ENCODE measurements at regions not wholly inside any gene's neighbourhood (a gene's known extent, or its start where the extent isn't known, plus 50 kb on each side); places are given as distances from the start of the nearest gene placed in this dataset.

DNA sequence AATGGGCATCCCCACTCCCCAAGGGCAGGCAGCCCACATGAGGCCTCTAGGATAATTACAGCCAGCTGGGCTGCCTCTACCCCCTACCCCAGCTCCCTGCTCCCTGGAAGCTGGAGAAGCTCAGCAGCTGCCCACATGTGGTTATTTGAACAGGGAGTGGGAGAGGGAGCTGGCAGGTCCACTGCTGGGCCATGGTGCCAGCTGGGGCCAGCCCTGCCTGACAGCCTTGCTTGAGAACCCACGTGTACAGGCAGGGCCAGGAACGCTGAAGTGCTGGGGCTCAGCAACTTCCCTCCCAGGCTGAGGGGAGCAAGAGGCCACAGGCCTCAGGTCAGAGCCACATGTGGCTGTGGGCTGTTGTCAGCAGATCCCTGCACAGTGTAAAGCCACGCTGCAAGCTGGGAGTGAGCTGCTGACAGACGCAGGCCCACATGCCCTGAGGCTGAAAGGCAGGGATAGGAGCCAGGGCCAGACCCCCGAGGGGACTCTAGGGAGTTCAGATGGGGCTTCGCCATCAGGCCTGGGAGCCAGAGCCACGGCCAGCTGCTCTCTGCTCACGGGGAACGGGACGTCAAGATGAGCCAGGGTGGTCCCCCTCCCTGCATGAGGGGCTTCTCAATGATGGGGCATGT is 129.0 kb downstream of the SYF2 start:
- no peak for DNase-seq (ENCODE audit: low spot score)

GRCh38 chr1:25100151-25100833 is 132.0 kb downstream of the SYF2 start:
- DNase-seq (ENCODE audit: low spot score), result no peak

- peak; percentile 78 for DNase-seq (ENCODE audit: low spot score)
These were observed 132.9 kb downstream of the SYF2 start for GRCh38 chr1:25099343-25099951.

GRCh38 chr1:25098717-25099116 is 133.6 kb downstream of the SYF2 start:
- no peak for DNase-seq (ENCODE audit: low spot score)

DNA sequence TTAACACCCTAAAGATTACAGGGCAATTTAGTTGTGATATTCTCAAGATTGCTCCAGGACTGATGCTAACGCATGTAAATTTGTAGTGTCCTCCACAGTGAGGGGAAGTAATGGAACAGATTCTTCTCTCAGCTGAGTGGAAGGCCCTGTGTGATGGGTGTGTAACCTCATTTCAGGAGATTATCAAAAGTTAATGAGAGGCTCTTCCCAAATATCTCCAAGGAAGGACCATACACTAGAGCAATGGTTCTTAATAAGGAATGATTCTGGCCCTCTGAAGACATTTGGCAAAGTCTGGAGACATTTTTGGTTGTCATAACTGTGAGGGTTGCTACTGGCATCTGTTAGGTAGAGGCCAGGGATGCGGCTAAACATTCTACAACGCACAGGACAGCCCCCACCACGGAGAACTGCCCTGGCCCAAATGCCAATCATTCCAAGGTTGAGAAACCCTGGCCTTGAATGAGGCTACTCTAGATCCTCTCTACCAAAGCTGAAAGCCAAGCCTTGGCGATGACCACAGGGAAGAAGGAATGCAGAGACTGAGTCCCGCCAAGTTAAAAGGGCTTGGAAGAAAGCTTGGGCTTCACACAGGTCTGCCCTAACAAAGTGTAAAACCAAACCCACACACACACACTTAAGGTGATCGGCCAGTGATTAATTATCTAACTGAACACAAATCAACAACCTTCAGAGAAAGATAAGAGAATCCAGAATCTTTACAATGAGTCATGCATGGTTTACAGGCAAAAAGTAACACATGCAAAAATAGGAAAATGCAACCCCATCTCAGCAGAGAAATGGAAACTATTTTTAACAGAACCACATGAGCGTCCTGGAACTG is 135.8 kb downstream of the SYF2 start:
- DNase-seq (ENCODE audit: low spot score), result no peak

DNA sequence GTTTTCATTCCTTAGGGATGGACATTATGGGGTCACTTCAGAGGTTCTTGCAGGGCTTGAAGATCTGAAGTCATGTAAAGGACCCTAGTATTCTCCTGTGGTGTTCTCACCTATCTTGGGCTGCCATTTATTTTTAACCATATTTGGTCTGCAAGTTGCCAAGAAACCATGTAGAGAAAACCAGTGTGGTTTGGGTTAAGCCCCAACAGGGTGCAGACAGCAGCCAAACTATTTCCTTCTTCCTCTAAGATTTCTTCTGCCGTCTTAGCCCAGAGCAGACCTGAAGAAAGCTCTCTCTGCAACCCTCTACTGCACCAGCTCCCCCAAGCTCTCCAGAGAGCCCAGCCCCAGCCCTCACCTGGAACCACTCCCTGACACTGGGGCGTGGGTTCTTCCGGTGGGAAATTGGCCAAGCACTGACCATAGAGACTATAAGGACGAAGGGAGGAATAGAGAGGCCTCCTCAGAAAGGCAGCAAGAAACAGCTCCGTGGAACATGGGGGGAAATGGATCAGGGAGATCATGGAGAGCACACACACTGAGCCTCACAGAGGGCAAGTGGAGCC is 136.6 kb downstream of the SYF2 start:
- DNase-seq (ENCODE audit: low spot score), result no peak

DNA sequence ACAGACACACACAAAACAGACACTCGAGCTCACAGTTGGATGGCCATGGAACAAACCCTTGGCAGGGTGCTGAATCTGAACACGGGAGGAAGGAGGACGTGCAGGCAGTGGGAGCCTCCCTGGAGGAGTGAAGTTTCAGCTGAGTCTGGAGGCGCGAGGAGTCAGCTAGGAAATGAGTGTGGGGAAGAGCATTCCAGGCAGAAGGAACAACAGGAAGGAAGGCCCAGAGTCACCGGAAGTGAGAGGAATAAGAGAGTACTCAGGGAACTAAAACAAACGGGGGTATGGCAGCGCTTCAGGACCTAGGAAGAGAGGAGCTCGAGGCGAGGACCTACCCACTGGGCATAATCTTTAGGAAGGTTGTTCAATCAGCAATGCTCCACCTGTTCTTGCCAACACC is 137.3 kb downstream of the SYF2 start:
- no peak for DNase-seq (ENCODE audit: low spot score)

DNA sequence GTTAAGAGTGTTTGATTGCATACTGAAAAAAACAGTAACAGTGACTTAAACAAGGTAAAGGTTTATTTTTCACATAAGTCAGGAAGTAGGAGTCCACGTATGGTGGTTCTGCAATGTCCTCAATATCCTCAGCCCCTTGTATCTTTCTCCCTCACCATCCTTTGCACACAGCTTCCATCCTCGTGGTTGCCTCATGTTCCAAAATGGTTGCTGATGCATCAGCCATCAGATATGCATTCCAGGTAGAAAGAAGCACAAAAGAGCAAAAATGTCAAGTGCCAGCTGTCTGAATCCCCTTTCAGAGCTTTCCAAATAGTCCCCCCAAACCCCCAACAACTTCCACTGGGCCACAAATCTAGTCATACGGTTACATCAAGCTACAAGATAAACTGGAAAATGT is 138.1 kb downstream of the SYF2 start:
- DNase-seq (ENCODE audit: low spot score), result no peak

- no peak for DNase-seq (ENCODE audit: low spot score)
These were observed 140.6 kb downstream of the SYF2 start for GRCh38 chr1:25091658-25092057.

GRCh38 chr1:25090707-25091422 is 141.4 kb downstream of the SYF2 start:
- DNase-seq (ENCODE audit: low spot score), result no peak

DNA sequence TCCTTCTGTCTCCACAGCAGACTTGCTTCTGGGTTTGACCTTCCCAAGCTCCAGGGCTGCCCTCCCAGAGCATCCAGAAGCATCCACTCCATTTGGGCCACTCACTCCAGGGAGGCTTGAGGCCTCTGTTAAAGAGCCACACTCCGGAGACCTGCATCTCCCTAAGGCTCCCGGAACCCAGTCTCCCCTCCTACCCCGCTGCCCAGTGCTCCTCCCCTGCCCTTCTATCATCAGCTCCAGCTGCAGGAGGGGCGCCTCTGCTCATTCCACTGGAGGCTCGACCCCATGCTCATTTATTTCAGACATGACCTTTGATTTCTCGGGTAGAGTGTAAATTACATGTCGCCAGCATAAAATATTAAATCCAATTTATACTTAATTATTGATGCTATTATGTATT is 142.5 kb downstream of the SYF2 start:
- no peak for DNase-seq (ENCODE audit: low spot score)

- DNase-seq (ENCODE audit: low spot score), result no peak
These were observed 143.4 kb downstream of the SYF2 start for GRCh38 chr1:25088946-25089345.

- DNase-seq (ENCODE audit: low spot score), result no peak
These were observed 144.1 kb downstream of the SYF2 start for GRCh38 chr1:25088180-25088701.

GRCh38 chr1:25086518-25087079 is 145.7 kb downstream of the SYF2 start:
- no peak for DNase-seq (ENCODE audit: low spot score)

GRCh38 chr1:25084407-25084806 is 147.9 kb downstream of the SYF2 start:
- DNase-seq (ENCODE audit: low spot score), result no peak

- no peak for DNase-seq (ENCODE audit: low spot score)
These were observed 148.6 kb downstream of the SYF2 start for GRCh38 chr1:25083481-25084345.

- DNase-seq (ENCODE audit: low spot score), result no peak
These were observed 149.3 kb downstream of the SYF2 start for GRCh38 chr1:25082995-25083394.

DNA sequence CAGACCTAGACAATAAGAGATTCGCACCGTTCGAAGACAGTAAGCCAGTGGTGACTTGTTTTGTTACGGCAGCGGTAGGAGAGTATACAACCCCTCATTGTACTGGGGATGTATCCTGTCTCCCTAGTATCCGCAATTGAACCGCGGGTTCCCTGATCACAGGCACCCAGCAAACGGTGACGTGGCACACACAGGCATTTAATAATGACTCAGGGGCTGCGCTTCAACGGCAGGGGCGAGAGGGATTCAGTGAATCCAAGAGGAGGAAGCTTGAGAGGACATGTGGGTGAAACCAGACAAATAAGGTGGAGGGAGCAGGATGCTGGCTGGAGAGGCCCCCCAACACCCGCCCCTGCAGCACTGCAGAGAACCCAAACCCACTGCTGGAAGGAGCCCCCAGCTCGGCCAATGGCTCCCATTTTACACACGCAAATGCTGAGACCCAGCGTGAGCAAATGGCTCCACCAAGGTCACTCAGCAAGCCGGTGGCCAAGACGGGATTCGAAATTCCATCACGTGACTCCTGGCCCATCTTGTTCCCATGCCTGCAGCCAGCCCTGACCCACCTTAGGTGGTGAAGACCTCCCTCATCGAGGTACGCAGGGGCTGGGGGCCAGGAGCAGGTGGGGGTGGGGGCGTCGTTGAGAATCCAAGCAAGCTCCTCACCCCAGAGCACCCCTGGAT is 149.9 kb downstream of the SYF2 start:
- no peak for DNase-seq (ENCODE audit: low spot score)

GRCh38 chr1:25081496-25081895 is 150.8 kb downstream of the SYF2 start:
- no peak for DNase-seq (ENCODE audit: low spot score)
